Uterus (tissue), 3 donors: ENCODE measurements at regions not wholly inside any gene's neighbourhood (a gene's known extent, or its start where the extent isn't known, plus 50 kb on each side); places are given as distances from the start of the nearest gene placed in this dataset.

Source experiments
- DNase-seq, 2 donors: peaks; one replicate each; pipeline ENCODE4 v3.0.0-alpha.2; 2019 to 2020
- H3K27ac ChIP-seq, 2 donors: fragments of 200-600 bp; sonication (generic); 1 replicate in 1 of 2; 2 replicates in 1 of 2; pipeline ENCODE4 v1.5.1; 2016 to 2018
- H3K27me3 ChIP-seq, 2 donors: fragments of 200-600 bp; sonication (generic); one replicate each; pipeline ENCODE4 v1.5.1; 2018 to 2019; ENCODE audit warnings: control low read depth in 1 of 2
- H3K36me3 ChIP-seq, 2 donors: fragments of 200-600 bp; sonication (generic); one replicate each; pipeline ENCODE4 v1.5.1; 2019; ENCODE audit warnings: control low read depth in 1 of 2
- H3K4me1 ChIP-seq, 2 donors: fragments of 200-600 bp; sonication (generic); one replicate each; pipeline ENCODE4 v1.5.1; 2018 to 2019; ENCODE audit warnings: control low read depth in 1 of 2
- H3K4me3 ChIP-seq, 2 donors: fragments of 200-600 bp; sonication (generic); 1 replicate in 1 of 2; 2 replicates in 1 of 2; pipeline ENCODE4 v1.5.1; 2018 to 2019; ENCODE audit warnings: mild to moderate bottlenecking in 1 of 2
- H3K9me3 ChIP-seq, 2 donors: fragments of 200-600 bp; sonication (generic); one replicate each; pipeline ENCODE4 v1.5.1; 2019; ENCODE audit warnings: control low read depth in 1 of 2
- POLR2A ChIP-seq, 2 donors: fragments of 450-650 bp; IDR thresholded peaks; one replicate each; pipeline ENCODE4 v1.6.1; 2016; ENCODE audit warnings: antibody characterized with exemption in 2 of 2, mild to moderate bottlenecking in 1 of 2, moderate library complexity in 1 of 2
- intact Hi-C: fragments of 100-400 bp; cut with DNase I; formaldehyde crosslinking; loops from one replicate; pipeline ENCODE4 v1.15.1; 2023; ENCODE audit warnings: low total_unique reads
- TF ChIP-seq, protein P1 (sequence below), 4 experiments: fragments of 200-600 bp in 2 of 4; fragments of 450-650 bp in 2 of 4; sonication (generic) in 2 of 4; IDR thresholded peaks; one replicate each; pipeline ENCODE4 v1.5.1; 2016 to 2019; ENCODE audit warnings: antibody characterized with exemption in 4 of 4, mild to moderate bottlenecking in 2 of 4, moderate library complexity in 1 of 4
- donor health status: DM: yes; HTN: yes; CAD: no.

- H3K36me3 ChIP-seq = no peaks in the 10 kb centered on the region
- H3K27ac ChIP-seq = no peak overlapping the region
- no peaks in the 10 kb centered on the region for H3K4me1 ChIP-seq
- no peak for TF ChIP-seq POLR2A (IDR thresholded peaks at IDR 0.05)
- TF ChIP-seq, protein P1, sequence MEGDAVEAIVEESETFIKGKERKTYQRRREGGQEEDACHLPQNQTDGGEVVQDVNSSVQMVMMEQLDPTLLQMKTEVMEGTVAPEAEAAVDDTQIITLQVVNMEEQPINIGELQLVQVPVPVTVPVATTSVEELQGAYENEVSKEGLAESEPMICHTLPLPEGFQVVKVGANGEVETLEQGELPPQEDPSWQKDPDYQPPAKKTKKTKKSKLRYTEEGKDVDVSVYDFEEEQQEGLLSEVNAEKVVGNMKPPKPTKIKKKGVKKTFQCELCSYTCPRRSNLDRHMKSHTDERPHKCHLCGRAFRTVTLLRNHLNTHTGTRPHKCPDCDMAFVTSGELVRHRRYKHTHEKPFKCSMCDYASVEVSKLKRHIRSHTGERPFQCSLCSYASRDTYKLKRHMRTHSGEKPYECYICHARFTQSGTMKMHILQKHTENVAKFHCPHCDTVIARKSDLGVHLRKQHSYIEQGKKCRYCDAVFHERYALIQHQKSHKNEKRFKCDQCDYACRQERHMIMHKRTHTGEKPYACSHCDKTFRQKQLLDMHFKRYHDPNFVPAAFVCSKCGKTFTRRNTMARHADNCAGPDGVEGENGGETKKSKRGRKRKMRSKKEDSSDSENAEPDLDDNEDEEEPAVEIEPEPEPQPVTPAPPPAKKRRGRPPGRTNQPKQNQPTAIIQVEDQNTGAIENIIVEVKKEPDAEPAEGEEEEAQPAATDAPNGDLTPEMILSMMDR (IDR thresholded peaks at IDR 0.05) = no peak
- H3K9me3 ChIP-seq = no peaks in the 10 kb centered on the region
- H3K4me3 ChIP-seq = no peak overlapping the region
- DNase-seq = no peak
- H3K27me3 ChIP-seq = no peaks in the 10 kb centered on the region
- intact Hi-C loops = no loop called here
Observed at GRCh38 chr3:63060412-63060811, 185.2 kb upstream of the CADPS start.

DNA sequence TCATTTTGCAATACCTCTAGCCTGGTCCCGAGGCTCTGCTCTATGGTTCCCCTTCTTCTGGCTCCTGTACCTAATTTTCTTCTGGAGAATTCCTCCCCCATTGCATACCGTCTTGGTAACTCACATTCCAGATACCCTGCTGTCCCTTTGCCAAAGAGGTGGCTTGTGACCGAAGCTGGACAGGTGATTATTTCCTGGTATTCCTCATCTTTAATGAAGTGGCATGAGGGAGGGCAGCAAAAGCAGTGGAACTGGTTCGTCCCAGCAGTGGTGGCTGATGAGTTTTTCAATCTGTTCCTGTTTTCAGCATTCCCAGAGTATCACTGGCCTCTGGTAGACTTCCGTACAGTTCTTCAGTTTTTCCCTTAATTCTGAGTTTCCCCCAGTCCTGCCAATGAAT lies 186.2 kb upstream of the CADPS start:
- intact Hi-C loops = no loop called here
- no peaks in the 10 kb centered on the region for H3K27me3 ChIP-seq
- no peaks in the 10 kb centered on the region for H3K9me3 ChIP-seq
- H3K36me3 ChIP-seq = no peaks in the 10 kb centered on the region
- TF ChIP-seq, protein P1 (IDR thresholded peaks at IDR 0.05) = no peak
- TF ChIP-seq POLR2A (IDR thresholded peaks at IDR 0.05) = no peak
- DNase-seq = no peak
- no peak overlapping the region for H3K27ac ChIP-seq
- H3K4me3 ChIP-seq = no peak overlapping the region
- no peaks in the 10 kb centered on the region for H3K4me1 ChIP-seq

- intact Hi-C loops = no loop called here
- Histone ChIP-seq H3K27me3 (no peaks in the 10 kb centered on the region), H3K4me1 (no peaks in the 10 kb centered on the region), H3K36me3 (no peaks in the 10 kb centered on the region), H3K4me3 (no peak overlapping the region), H3K9me3 (no peaks in the 10 kb centered on the region), H3K27ac (no peak overlapping the region)
- TF ChIP-seq, protein P1 (IDR thresholded peaks at IDR 0.05) = no peak
- TF ChIP-seq POLR2A (IDR thresholded peaks at IDR 0.05) = no peak
- DNase-seq = no peak
Observed at GRCh38 chr3:63064209-63064755, 189.1 kb upstream of the CADPS start.

DNA sequence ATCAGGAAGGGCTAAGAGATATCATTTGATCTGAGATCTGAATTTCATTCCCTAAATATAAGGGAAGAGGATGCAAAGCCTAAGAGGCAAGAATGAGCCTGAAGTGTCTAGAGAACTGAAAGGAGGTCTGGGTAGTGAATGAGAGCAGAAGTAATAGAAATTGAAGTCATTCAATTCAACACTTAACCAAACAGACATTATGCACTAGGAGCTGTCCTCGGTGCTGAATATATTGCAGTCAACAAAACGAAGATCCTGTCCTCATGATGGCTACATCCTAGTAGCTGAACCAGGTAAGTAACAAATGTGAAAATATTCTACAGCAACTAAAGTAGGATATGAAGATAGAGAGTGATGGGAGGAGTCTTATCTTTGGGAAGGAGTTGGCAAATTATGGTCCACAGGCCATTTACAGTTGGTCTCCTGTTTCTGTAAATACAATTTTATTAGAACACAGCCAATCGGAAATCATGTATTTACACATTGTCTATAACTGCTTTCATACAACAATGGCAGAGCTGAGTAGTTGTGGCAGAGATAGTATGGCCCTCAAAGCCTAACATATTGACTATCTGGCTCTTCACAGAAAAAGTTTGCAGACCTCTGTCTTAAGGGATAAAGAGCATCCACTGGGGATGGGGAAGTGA lies 192.9 kb upstream of the CADPS start:
- Histone ChIP-seq H3K4me1 (no peaks in the 10 kb centered on the region), H3K27ac (no peak overlapping the region), H3K27me3 (no peaks in the 10 kb centered on the region), H3K36me3 (no peaks in the 10 kb centered on the region), H3K9me3 (no peaks in the 10 kb centered on the region), H3K4me3 (no peak overlapping the region)
- intact Hi-C loops = no loop called here
- no peak for TF ChIP-seq POLR2A (IDR thresholded peaks at IDR 0.05)
- TF ChIP-seq, protein P1 (IDR thresholded peaks at IDR 0.05) = no peak
- no peak for DNase-seq

GRCh38 chr3:63069806-63070475 lies 194.7 kb upstream of the CADPS start:
- TF ChIP-seq, protein P1 (IDR thresholded peaks at IDR 0.05) = no peak
- TF ChIP-seq POLR2A (IDR thresholded peaks at IDR 0.05) = no peak
- no peak overlapping the region for H3K4me3 ChIP-seq
- no peaks in the 10 kb centered on the region for H3K9me3 ChIP-seq
- H3K27ac ChIP-seq = no peak overlapping the region
- intact Hi-C loops = no loop called here
- no peaks in the 10 kb centered on the region for H3K27me3 ChIP-seq
- H3K36me3 ChIP-seq = no peaks in the 10 kb centered on the region
- H3K4me1 ChIP-seq = no peaks in the 10 kb centered on the region
- no peak for DNase-seq
